Peyer's patch (tissue), 4 donors: ENCODE measurements at regions not wholly inside any gene's neighbourhood (a gene's known extent, or its start where the extent isn't known, plus 50 kb on each side); places are given as distances from the start of the nearest gene placed in this dataset.

ENCODE experiments used
- CTCF ChIP-seq, 6 experiments: fragments of 450-650 bp in 4 of 6; fragments of 200-600 bp in 2 of 6; sonication (generic) in 1 of 6; IDR thresholded peaks; one replicate each; pipeline ENCODE4 v1.5.1; 2017 to 2019; ENCODE audit warnings: antibody characterized with exemption in 6 of 6, mild to moderate bottlenecking in 3 of 6, moderate library complexity in 1 of 6
- POLR2A ChIP-seq, 2 donors: fragments of 450-650 bp; IDR thresholded peaks; one replicate each; pipeline ENCODE4 v1.5.1; 2017; ENCODE audit warnings: antibody characterized with exemption in 2 of 2, mild to moderate bottlenecking in 2 of 2, moderate library complexity in 2 of 2

GRCh38 chr18:27497246-27497645, 312.1 kb upstream of the CHST9 start:
- TF ChIP-seq CTCF (IDR thresholded peaks at IDR 0.05) (no peak), POLR2A (IDR thresholded peaks at IDR 0.05) (no peak)
